OCI-LY7 (cell line): ENCODE measurements at regions not wholly inside any gene's neighbourhood (a gene's known extent, or its start where the extent isn't known, plus 50 kb on each side); places are given as distances from the start of the nearest gene placed in this dataset.

ENCODE experiments used
- BruUV-seq: library from RNA; stranded (reverse); fragments of 400-500 nt; replicated peaks from 2 replicates; lab custom pipeline; 2021; lab: Mats Ljungman, UMichigan
- CTCF ChIA-PET: fragments of 300-600 bp; sonication (Branson Sonifier 250); formaldehyde crosslinking; loops from one replicate; lab custom pipeline; 2022; ENCODE audit warnings: antibody characterized with exemption; ENCODE audit not compliant: unreplicated experiment; lab: Charles Lee
- POLR2A ChIA-PET: fragments of 300-600 bp; sonication (Branson Sonifier 250); formaldehyde crosslinking; loops from one replicate; lab custom pipeline; 2022; ENCODE audit warnings: antibody characterized with exemption; lab: Charles Lee
- DNase-seq: peaks from one replicate; pipeline ENCODE4 v3.0.0-alpha.2; 2015; ENCODE audit warnings: low spot score
- H2AFZ ChIP-seq: fragments of 200-600 bp; sonication (generic), shearing (Covaris generic); 2 replicates; pipeline ENCODE4 v1.6.1; 2014; ENCODE audit warnings: mild to moderate bottlenecking, antibody characterized with exemption, low read length, moderate library complexity
- H3K27ac ChIP-seq: fragments of 200-600 bp; sonication (generic); 2 replicates; pipeline ENCODE4 v1.5.1; 2014; ENCODE audit warnings: mixed run types, low read depth, mild to moderate bottlenecking, moderate library complexity, low read length, inconsistent platforms; ENCODE audit not compliant: poor library complexity, severe bottlenecking
- H3K36me3 ChIP-seq: fragments of 200-600 bp; sonication (generic); 2 replicates; pipeline ENCODE4 v1.6.1; 2014; ENCODE audit warnings: mild to moderate bottlenecking, antibody characterized with exemption, low read length, moderate library complexity, mixed read lengths; ENCODE audit not compliant: insufficient read depth
- H3K4me1 ChIP-seq: fragments of 200-600 bp; sonication (generic); 2 replicates; pipeline ENCODE4 v1.5.1; 2014; ENCODE audit warnings: mild to moderate bottlenecking, low read length; ENCODE audit not compliant: insufficient read depth, poor library complexity, severe bottlenecking
- H3K4me2 ChIP-seq: fragments of 200-600 bp; sonication (generic); 2 replicates; pipeline ENCODE4 v1.6.1; 2014; ENCODE audit warnings: mild to moderate bottlenecking, low read length
- H3K4me3 ChIP-seq: fragments of 200-600 bp; sonication (generic); 2 replicates; pipeline ENCODE4 v1.5.1; 2014; ENCODE audit warnings: mild to moderate bottlenecking, low read depth, low read length; ENCODE audit not compliant: poor library complexity, severe bottlenecking
- H3K79me2 ChIP-seq: fragments of 200-600 bp; sonication (generic); 2 replicates; pipeline ENCODE4 v1.6.1; 2016; ENCODE audit warnings: low read depth, mild to moderate bottlenecking, low read length, moderate library complexity, mixed read lengths; ENCODE audit not compliant: insufficient read depth
- H3K9me2 ChIP-seq: fragments of 200-600 bp; sonication (generic); 2 replicates; pipeline ENCODE4 v1.6.1; 2016; ENCODE audit warnings: mild to moderate bottlenecking, low read length, mixed read lengths; ENCODE audit not compliant: insufficient read depth
- H3K9me3 ChIP-seq: fragments of 200-600 bp; sonication (generic); 2 replicates; pipeline ENCODE4 v1.6.1; 2014; ENCODE audit warnings: mild to moderate bottlenecking, mixed run types, low read length, mixed read lengths
- H4K20me1 ChIP-seq: fragments of 200-600 bp; sonication (generic); 2 replicates; pipeline ENCODE4 v1.6.1; 2014; ENCODE audit warnings: mild to moderate bottlenecking, antibody characterized with exemption, low read length, moderate library complexity, mixed read lengths; ENCODE audit not compliant: insufficient read depth
- EZH2phosphoT487 ChIP-seq: fragments of 200-600 bp; sonication (generic); IDR thresholded peaks from 2 replicates; pipeline ENCODE4 v1.6.1; 2018; ENCODE audit warnings: low read depth, borderline replicate concordance, mild to moderate bottlenecking, mixed run types, antibody characterized with exemption, low read length, moderate library complexity, mixed read lengths
- intact Hi-C: fragments of 100-400 bp; cut with micrococcal nuclease; formaldehyde crosslinking; loops from one replicate; pipeline ENCODE4 v1.10.0; 2022; ENCODE audit not compliant: unreplicated experiment
- TF ChIP-seq, protein P1 (sequence below): fragments of 200-600 bp; sonication (generic); conservative IDR thresholded peaks from 2 replicates; pipeline ENCODE4 v1.5.1; 2014; ENCODE audit warnings: mild to moderate bottlenecking, antibody characterized with exemption, low read length, moderate library complexity, mixed read lengths

DNA sequence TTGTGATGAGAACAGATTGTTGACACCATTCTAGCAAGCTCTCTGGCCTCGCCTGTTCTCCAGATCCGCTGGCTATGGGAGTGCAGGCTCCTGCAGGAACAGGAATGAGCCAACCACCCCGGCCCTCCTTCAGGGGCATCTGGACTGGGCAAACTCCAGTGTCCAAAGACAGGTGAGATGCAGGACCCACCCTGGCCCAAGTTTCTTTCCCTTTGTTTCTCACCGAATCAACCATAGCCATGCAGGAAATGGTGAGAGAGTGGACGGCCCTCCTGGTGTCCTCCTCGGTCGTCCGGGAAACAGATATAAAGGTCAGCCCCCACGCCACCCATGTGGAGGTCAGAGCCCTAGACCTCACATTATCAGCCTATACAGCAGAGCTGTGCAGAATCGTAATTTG is 108.6 kb upstream of the IRX2 start:
- Histone ChIP-seq H3K9me3 (no peaks in the 10 kb centered on the region), H3K4me2 (no peak overlapping the region), H3K27ac (no peak overlapping the region), H4K20me1 (no peaks in the 10 kb centered on the region), H3K79me2 (no peaks in the 10 kb centered on the region), H3K36me3 (no peaks in the 10 kb centered on the region), H2AFZ (no peak overlapping the region), H3K9me2 (no peaks in the 10 kb centered on the region), H3K4me1 (no peaks in the 10 kb centered on the region), H3K4me3 (no peak overlapping the region)
- intact Hi-C loops, result no loop called here
- no peak for TF ChIP-seq EZH2phosphoT487
- TF ChIP-seq, protein P1, sequence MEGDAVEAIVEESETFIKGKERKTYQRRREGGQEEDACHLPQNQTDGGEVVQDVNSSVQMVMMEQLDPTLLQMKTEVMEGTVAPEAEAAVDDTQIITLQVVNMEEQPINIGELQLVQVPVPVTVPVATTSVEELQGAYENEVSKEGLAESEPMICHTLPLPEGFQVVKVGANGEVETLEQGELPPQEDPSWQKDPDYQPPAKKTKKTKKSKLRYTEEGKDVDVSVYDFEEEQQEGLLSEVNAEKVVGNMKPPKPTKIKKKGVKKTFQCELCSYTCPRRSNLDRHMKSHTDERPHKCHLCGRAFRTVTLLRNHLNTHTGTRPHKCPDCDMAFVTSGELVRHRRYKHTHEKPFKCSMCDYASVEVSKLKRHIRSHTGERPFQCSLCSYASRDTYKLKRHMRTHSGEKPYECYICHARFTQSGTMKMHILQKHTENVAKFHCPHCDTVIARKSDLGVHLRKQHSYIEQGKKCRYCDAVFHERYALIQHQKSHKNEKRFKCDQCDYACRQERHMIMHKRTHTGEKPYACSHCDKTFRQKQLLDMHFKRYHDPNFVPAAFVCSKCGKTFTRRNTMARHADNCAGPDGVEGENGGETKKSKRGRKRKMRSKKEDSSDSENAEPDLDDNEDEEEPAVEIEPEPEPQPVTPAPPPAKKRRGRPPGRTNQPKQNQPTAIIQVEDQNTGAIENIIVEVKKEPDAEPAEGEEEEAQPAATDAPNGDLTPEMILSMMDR, result no peak
- CTCF ChIA-PET, result no interaction called here
- no TSS peak for BruUV-seq
- no peak for DNase-seq
- POLR2A ChIA-PET, result no interaction called here

DNA sequence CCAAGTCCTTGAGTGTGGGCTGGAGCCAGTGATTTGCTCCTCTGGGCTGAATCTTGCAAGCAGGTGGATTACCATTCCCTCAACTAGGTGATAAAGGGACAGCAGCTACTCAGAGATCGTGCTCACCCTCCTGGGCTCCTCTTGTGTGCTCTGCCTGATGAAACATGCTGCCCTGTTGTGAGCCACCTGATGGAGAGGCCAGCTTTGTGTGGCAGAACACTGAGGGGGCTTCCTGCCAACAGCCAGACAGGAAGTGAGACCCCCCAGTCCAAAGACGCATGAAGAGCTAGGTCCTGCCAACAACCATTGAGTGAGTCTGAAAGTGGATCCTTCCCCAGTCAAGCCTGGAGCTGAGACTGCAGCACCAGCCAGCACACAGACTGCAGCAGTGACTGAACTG is 106.4 kb upstream of the IRX2 start:
- no peak overlapping the region for H3K4me3 ChIP-seq
- H3K4me1 ChIP-seq, result no peaks in the 10 kb centered on the region
- H3K27ac ChIP-seq, result no peak overlapping the region
- H3K36me3 ChIP-seq, result no peaks in the 10 kb centered on the region
- no TSS peak for BruUV-seq
- no peak overlapping the region for H3K4me2 ChIP-seq
- ChIA-PET POLR2A (no interaction called here), CTCF (no interaction called here)
- H2AFZ ChIP-seq, result no peak overlapping the region
- intact Hi-C loops, result no loop called here
- TF ChIP-seq, protein P1, result no peak
- TF ChIP-seq EZH2phosphoT487, result no peak
- no peaks in the 10 kb centered on the region for H4K20me1 ChIP-seq
- no peak for DNase-seq
- no peaks in the 10 kb centered on the region for H3K9me3 ChIP-seq
- no peaks in the 10 kb centered on the region for H3K9me2 ChIP-seq
- no peaks in the 10 kb centered on the region for H3K79me2 ChIP-seq

DNA sequence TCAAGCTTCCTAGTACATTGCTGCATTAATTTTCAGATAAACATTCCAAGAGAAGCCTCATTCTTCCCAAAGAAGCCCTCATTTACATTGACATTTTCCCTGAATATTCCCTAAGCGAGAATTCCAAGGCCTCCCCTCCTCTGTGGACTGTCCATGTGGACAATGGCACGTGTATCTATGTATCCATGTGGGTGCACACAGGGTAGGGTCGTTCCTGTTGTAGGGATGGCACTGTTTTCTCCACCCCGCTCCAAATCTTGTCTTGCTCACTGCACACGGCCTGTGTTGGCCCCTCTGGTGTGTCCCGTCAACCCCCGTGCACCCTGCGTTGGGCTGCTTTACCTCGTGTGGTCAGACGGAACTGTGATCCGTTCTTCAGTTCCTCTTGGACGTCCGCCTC is 104.7 kb upstream of the IRX2 start:
- TF ChIP-seq EZH2phosphoT487, result no peak
- TF ChIP-seq, protein P1, result no peak
- H3K9me3 ChIP-seq, result no peaks in the 10 kb centered on the region
- no peaks in the 10 kb centered on the region for H3K79me2 ChIP-seq
- POLR2A ChIA-PET, result interaction anchor here (0.8 kb wide), 1 partner anchor 52 kb away, joined by 6 read pairs; no protein-coding TSS in a partner anchor
- no peaks in the 10 kb centered on the region for H3K4me1 ChIP-seq
- no peaks in the 10 kb centered on the region for H3K9me2 ChIP-seq
- no peak overlapping the region for H3K4me3 ChIP-seq
- no peaks in the 10 kb centered on the region for H3K36me3 ChIP-seq
- H4K20me1 ChIP-seq, result no peaks in the 10 kb centered on the region
- H3K27ac ChIP-seq, result no peak overlapping the region
- DNase-seq, result no peak
- BruUV-seq, result no TSS peak
- CTCF ChIA-PET, result interaction anchor here (0.6 kb wide), 1 partner anchor 753 kb away, joined by 3 read pairs; no protein-coding TSS in a partner anchor
- intact Hi-C loops, result no loop called here
- H2AFZ ChIP-seq, result no peak overlapping the region
- no peak overlapping the region for H3K4me2 ChIP-seq
